GM21423 (cell line): ENCODE measurements at regions not wholly inside any gene's neighbourhood (a gene's known extent, or its start where the extent isn't known, plus 50 kb on each side); places are given as distances from the start of the nearest gene placed in this dataset.
A peak's percentile ranks its signal among the peaks of the same experiment; 100 is the strongest.

Source experiments
- ATAC-seq: cut with Tn5 transposase; IDR thresholded peaks from one replicate; pipeline ENCODE4 v1.9.1; 2021; ENCODE audit warnings: mild to moderate bottlenecking, moderate library complexity; ENCODE audit not compliant: unreplicated experiment

DNA sequence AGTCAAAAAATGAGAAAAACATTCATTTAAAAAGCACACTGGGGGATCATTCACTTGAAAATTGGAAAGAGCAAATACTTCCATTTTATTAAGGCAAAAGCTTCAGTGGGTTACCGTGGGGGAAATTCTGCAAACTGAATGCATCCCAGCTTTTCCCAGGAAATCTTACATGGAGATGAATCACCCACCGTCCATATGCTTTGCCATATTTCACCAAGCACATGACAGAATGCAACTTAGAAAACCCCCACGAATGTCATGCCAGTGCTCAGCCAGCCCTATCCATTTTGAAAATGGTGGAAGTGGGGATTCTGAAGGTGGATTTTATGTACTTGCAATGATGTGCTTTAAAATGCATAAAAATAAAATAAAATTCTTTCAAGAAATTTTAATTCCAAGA is 485.5 kb upstream of the ID2 start:
- no peak for ATAC-seq

DNA sequence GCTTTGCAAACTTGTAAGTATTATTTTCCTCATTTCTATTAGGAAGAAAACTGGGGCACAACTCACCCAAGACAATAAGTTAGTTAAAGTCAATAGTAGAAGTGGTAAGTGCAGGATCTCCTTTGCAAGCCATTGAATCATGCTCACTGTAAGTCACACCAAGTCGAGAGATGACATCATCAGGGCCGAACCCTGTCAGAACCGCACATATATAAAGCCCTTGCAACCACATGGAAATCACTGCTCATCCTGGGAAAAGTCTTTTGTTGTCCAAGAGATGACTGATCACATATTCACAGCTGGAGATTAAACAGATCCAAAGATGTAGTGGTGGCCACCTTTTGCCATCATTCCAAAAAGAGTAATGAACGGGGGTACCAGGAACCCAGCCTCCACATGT is 484.8 kb upstream of the ID2 start:
- ATAC-seq, result no peak

DNA sequence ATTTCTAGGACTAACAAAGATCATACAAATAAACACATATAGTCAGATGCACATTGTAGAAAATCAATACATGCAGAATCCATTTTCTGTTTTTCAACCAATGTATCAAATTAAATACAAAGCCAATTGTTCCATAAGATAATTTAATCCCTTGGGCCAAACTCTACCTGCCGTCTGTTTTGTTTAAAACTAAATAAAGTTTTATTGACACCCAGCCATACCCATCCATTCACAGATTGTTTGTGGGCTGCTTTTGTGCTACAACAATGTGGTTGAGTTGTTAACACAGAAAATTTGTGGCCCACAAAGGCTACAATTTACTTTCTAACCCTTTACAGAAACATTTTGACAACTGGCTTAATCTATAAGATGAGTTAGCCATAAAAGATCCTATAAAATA is 484.0 kb upstream of the ID2 start:
- no peak for ATAC-seq

DNA sequence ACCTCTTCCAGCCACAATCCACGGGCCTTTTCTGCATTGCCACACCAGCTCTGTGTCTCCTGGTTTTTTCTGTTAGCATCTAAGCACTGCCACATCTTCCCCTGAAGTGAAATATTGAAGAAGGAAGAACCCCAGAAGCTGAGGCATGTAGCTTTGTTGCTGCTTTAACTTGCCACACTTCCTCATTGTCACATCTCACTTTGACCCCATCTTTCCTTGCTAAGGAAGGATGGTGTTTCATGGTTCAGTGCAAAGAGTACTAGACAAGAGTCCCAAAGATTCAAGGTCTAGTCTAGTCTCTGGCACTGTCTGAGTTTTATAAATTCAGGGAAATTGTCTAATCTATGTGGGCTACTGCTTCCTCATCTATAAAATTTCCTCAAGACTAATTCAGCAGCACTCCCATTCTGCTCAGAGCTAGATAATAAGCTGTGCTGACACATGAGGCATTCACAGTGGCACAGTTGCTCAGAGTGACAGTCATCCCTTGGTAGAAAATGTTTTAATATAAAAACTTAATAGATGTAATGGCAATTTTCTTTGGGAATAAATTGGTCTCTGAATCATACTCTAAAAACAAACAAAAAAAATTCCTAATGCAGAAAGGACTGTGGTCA is 483.0 kb upstream of the ID2 start:
- ATAC-seq, result no peak

DNA sequence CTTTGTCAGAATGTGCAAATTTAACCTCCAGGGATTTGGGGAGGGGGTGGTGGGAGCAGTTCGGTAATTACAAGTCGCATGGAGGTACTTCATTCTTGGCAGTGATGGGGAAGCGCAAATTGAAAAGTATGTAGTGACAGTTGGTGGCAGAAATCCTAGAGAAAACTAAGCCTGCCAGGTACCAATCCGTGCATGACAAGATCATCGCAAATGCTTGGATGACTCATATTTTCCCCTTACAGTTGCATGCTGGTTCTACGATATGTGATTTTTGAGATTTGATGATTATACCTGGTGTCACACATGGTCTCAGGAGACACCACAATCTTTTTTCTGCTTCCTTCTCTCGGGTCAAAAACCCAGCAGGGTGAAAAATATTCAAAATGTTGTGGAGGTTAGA is 479.7 kb upstream of the ID2 start:
- ATAC-seq, result peak; percentile 80

DNA sequence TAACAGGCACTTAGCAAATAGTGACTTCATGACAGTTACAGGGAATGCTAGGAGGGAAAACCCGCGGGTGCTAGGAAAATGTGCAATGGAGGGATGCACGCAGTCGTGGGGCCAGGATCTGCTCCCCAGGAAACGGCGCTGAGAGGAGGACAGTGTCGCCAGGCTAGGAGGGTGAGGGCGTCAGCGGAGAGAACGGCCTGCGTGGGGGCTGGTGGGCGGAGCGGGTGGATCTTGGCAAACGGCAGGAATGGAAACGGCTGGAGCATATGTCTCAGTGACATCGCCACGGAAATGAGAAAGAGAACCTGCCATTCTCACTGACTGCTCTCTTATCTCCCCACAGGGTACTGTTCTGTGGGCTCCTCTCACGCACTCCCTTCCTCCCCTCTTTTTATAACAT is 478.5 kb upstream of the ID2 start:
- no peak for ATAC-seq

DNA sequence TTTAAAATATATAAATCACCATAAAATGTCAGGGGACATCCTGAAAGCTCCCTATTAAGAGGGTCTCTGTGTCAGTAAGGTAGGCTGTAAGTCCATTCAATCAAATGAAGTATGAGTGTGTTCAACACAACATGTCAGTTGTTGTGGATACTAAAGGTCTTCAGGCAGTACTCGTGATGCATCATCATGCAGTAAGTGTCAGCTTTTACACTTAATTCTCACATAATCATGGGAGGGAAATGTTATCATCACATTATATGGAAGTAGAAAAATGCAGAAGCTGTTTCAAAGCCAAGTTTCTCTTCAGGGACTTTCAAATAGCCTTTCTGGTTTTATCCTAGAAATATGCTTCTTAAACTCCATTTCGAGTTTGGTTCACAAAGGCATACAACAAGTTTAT is 477.1 kb upstream of the ID2 start:
- no peak for ATAC-seq

DNA sequence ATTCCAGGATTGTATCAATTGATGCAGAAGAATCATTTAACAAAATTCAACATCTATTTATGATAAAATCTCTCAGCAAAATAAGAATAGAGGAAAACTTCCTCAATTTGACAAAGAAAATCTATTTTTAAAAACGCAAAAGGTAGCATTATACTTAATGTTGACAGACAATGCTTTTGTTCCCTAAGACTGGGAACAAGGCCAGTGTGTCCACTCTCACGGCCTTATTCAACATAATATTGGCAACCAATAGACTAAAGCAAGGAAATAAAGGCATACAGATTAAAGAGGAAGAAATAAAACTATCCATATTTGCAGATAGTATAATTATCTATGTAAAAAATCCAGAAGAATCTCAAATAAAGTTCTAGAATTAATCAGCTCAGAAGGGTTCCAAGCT is 472.4 kb upstream of the ID2 start:
- no peak for ATAC-seq

DNA sequence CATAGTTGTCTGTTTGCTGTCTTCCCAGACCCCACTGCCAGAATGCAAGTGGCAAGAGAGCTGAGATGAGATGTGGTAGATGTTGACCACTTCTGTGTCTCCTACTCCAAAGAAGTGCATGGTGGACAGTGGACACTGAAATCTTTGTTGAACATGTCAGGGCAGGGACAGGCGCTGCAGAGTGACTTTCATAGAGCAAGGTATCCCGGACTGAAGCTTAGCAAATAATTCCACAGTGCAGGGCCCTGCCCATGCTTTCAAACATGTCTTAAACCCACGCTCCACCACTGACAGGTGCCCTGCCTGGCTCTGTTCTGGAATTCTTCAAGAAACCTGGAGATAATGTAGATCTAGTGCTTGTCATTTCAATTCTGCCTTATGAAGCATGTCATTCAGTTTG is 470.5 kb upstream of the ID2 start:
- no peak for ATAC-seq

DNA sequence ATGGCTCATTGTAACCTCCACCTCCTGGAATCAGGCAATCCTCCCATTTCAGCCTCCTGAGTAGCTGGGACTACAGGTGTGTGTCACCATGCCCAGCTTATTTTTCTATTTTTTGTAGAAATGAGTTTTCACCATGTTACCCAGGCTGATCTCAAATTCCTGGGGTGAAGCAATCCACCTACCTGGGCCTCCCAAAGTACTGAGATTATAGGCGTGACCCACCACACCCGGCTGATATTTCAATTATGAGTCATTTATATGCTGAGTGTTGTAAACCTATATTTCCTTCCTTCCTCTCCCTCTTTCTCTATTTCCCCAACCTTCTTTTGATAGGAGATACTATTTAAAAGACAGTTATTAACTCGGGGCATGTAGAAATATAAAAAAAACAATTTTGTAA is 469.6 kb upstream of the ID2 start:
- no peak for ATAC-seq

DNA sequence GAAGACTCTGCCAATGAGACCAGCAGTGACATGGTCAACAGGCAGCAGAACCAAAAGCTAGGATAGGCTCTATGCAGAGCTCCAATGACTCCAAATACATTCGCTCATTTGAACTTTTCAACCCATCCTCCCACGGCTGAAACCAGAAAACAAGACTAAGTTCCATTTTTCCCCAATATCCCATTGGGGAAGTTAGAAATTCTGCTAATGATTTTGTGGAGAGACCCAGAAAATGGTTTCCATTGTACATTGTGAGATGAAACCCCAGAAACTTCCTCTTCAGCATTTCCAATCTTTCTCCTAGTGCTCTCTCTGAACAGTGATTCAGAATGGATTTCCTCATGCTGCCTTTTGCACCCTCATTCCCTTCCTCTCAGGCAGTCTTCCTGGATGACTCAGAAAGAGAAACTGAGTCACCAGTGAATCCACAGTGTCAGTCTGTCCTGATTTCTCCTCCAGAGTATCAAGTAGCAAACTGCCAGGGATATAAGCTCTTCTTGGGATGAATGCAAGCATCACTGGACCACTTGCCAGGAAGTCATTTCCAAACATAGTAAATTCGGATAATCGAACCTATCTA is 467.7 kb upstream of the ID2 start:
- no peak for ATAC-seq

DNA sequence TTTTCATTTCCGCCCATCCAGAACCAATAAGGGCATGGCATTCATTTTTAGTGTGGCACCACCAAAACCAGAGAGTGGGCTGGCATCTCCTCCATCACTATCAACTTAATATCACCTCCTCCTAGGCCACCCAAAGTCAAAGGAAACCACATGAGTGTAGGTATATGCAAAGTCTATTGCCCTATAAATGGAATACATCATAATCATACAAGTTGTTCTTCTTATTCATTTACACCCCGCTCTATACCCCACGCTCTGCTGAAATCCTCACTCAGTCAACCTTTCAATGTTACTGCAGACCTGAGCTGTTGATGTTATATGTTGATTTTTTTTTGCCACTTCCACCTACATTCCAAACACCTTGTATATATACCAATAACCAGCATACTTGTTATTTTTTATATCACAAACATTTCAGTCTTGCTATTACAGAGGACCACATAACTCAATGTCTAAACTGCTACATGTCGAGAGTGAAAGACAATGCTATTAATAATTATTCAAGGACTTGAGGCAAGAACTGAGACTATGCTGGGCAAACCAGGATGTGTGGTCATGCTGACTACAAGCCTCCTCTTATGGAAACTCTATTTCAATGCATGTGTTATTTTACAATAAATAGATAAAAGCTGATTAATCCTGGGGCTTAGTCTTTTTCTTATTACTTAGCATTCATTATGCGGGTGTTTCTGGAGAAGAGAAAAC is 466.5 kb upstream of the ID2 start:
- ATAC-seq, result peak; percentile 95

DNA sequence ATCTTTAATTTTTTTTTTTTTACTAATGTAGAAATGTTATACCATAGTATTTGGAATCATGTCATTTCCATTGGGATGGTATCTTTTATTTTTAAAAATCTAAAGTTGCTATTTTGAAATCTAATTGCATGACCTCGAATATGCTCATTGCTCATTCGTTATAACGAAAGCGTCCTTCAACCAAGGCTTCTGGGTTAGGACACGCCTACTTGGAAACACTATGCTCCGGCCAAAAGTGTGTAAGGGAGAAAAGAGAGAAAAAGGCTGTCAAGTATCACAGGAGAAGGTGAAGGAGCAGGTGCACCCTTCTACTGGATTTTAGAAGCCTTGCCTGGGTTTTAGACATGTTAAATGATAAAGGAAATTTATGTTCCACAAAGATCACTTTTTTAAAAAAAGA is 465.9 kb upstream of the ID2 start:
- no peak for ATAC-seq

DNA sequence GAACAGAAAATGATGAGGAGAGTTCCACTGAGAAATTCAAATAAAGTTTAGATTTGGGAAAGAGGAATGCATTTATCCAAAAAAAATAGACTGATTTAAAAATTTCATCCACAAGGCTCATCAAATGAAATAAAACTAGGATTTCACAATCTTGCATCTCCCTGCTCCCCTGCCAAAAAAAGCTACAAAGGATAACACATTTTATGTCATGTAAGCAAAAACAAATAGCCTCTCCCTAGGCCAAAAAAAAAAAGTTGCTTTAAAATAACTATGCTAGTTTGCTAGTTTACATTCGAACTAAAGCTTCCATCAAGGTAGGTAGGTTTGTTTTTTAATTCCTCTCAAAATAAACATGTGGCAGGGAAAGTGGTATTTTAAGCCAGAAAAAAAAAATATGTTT is 465.5 kb upstream of the ID2 start:
- no peak for ATAC-seq

DNA sequence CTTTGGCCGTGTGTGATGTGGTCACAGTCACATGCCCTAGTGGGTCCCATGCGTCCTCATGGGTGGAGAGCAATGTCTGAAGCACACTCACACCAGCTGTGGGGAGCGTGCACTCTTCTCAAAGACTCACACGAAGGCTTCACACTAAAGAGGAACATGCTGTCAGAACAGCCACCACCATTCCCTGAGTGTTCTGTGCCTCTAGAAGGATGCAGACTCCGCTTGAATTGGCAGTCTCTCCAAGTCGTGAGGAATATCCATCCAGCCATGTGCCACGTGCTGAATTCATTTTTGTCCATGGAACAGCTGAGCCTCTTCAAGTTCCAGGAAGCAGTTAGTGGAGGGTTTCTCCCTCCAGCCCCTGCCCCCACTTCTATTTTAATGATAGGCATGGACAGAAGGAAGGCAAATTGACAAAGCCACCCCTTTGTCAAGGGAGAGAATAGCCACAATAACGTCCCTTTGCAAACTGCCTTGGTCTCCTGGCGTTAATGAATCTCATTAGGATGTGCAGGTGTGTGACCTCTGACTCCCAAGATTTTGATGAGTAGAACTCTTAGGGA is 464.3 kb upstream of the ID2 start:
- ATAC-seq, result no peak

DNA sequence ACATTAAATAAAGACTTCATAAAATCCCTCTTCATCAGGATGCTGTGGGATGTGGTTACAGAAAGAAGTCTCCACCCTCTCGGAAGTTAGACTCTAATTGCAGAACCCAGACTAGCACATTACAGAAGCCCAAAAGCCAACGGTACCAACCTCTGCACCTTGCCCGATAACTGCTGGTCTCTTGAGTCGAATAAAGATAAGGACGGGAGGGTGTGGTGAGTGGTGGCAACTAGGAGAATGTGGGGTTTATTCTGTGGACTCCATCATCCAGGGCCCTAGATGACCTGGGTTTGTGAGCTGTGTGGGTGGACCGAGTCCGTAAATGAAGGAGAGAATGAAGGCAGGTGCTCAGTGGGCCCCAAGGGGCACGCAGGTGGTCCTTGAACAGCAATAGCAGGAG is 462.8 kb upstream of the ID2 start:
- ATAC-seq, result no peak

DNA sequence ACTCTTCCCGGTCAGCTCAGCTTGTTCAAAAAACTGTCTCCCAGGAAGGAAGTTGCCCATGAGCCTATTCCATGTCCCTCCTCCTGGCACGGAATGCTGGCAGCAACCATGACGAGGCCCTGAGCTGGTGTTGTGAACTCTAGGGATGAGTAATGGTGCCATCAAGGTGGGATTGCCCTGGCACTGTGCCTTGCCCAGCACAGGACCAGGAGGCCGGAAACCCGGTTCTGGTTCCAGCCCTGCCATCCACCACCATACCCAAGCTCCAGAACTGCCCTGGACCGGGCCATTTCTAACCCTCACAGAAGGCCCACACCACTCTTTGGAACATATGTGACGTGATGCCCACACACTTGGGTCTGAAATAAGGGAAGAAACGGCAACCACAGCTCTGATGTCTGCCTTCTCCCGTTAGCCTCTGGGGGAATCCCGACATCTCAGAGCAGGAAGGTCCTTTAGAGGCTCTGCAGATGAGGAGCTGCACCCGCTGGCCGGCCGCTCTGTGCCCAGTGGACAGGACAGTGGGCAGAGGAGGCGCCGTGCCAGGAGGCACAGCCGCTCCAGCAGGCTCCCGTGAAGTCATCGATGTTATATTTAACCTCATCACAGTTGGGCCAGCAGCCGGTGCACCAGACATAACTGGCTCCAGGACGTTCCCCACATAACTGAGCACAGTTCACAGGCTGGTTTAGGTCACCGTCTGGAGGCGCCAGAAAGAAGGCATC is 462.1 kb upstream of the ID2 start:
- no peak for ATAC-seq

DNA sequence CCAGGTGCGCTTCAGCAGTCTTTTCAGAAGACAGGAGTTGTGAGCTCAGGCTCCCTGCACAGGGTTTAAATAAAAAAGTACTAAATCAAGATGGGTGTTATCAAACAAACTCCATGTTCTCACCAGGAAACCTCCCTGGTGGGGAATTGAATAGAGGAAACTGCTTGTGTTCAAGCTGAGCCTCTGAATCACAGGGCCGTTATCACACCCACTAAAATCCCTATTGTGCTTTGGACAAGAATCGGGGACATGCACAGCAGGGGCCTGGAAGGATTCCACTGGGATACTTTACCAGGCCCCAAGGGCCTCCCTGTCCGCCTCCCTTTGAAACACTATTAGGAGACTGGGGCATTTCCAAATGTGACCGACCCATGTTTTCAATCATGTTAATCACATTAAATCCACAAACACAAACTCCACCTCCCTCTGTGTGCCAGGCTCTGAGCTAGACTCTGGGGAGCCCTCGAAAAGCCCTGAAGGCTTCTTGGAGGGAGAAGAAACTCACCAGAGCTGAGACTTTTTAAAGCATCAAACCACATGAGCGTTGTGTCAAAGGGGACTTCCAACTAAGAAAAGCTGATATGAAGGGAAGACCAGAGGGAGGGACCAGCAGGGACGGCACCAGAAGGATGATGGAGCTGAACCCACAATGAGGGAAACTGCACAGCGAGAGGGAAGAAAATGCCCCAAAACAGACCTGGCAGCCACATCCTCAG is 458.7 kb upstream of the ID2 start:
- ATAC-seq, result no peak

DNA sequence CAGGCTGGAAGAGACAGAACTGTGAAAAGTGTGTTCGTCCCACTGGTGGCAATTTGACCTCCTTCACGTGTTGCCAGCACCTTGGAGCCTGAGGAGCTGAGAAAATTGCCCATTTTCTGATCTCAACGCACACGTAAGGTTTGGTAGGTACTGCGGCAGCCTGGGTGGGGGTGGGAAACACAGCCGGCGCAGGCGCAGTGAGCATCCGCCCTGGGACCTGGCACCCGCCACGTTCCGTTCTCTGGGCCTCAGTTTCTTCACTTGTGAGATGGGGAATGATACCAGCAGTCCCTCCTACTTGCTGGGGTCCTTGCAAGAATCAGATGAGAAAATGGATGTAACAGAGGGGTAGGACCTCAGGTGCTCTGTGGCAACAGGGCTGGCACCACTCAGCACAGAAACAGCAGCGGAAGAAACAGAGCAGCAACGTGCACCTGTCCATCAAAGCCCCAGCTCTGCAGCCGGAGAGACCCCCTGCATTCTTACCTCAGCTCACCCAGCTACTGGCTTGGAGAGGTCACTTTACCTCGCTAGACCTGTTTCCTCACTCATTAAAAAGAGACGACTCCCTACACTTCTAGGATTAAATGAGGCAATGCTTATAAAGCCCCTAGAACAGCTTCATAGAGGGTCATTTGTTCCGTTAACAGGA is 458.0 kb upstream of the ID2 start:
- no peak for ATAC-seq

DNA sequence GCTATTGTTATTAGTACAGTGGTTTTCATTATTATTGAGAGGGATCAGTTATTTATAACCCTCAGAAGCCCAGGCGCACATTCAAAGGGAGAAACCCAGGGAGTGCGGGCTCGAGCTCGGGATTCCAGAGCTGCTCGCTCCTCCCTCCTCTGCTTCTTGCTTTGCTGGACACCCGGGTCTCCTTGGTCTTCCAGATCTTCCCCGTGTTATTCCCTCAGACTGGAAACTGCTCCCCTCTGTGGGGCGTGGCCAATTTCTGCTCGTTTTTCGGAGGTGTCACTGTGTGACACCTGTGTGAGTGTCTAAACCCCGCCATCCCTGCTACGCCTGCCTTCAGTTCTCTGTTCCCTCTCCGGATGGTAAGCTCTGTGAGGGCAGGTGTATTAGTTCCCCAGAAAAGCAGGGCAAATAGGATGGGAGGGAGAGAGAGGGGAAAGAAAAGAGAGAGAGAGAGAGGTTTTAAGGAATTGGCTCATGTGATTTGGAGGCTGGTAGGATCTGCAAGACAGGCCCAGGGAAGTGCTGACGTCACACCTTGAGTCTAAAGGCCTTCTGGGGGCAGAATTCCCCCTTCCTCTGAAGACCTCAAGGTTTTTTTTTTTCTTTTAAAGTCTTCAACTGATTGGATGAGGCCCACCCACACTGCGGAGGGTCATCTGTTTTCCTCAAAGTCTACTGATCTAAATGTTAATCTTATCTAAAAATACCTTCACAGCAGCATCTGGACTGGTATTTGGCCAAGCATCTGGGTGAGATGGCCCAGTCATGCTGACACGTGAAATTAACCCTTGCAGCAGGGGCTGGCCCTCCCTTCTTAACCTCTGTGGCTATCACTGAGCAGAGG is 457.3 kb upstream of the ID2 start:
- no peak for ATAC-seq
